ENCODE measurements at regions not wholly inside any gene's neighbourhood (a gene's known extent, or its start where the extent isn't known, plus 50 kb on each side); places are given as distances from the start of the nearest gene placed in this dataset.
A peak's percentile ranks its signal among the peaks of the same experiment; 100 is the strongest.

DNA sequence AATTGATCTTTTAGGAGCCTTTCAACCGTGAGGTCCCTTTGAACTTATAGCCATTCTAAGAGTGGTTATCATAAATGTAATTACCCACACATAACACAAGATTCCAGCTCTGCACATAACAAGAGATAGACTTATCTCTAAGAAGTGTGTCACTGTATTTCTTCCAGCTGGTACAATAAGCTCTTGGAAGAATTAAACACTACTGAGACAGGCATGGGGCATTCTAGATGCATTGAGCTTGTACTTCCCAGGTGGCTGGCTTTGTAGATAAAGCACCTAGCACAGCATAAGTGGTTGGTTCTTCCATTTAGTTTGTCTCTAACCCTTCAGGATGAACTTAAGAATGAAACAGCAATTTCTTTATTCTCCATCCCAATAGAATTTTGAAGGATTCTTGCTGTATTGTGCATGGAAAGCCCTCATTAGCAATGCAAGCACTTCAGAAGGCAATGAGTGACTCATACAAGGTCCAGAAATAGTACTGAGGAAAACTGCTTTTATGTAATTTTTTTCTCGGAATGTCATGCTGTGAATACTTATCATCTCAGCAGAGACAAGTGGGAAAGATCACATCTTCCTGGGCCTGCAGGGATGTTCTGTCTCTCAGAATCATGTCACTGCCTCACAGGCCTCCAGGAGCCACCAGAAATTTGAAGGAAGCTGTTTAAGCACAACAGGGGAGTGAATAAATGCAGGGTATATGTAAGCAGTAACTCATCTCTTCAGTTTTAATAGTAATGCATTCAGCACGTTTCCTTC is 91.1 kb upstream of the CD180 start:
- Histone ChIP-seq H3K27ac (ENCODE audit: poor library complexity, severe bottlenecking) (no peak overlapping the region), H3K4me3 (ENCODE audit: severe bottlenecking) (no peak overlapping the region), H3K4me1 (ENCODE audit: insufficient read depth, poor library complexity, severe bottlenecking) (peaks cover 5% of the 10 kb centered on the region), H3K36me3 (ENCODE audit: low read depth) (no peaks in the 10 kb centered on the region), H3K9me3 (ENCODE audit: severe bottlenecking) (no peaks in the 10 kb centered on the region), H3K27me3 (ENCODE audit: insufficient read depth, poor library complexity, severe bottlenecking) (no peaks in the 10 kb centered on the region)
- DNase-seq (ENCODE audit: low spot score) (no peak), ATAC-seq (ENCODE audit: low read depth) (peak; percentile 59; the same call in 2 of the 3 replicates)
- TF ChIP-seq, protein P1, sequence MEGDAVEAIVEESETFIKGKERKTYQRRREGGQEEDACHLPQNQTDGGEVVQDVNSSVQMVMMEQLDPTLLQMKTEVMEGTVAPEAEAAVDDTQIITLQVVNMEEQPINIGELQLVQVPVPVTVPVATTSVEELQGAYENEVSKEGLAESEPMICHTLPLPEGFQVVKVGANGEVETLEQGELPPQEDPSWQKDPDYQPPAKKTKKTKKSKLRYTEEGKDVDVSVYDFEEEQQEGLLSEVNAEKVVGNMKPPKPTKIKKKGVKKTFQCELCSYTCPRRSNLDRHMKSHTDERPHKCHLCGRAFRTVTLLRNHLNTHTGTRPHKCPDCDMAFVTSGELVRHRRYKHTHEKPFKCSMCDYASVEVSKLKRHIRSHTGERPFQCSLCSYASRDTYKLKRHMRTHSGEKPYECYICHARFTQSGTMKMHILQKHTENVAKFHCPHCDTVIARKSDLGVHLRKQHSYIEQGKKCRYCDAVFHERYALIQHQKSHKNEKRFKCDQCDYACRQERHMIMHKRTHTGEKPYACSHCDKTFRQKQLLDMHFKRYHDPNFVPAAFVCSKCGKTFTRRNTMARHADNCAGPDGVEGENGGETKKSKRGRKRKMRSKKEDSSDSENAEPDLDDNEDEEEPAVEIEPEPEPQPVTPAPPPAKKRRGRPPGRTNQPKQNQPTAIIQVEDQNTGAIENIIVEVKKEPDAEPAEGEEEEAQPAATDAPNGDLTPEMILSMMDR (IDR thresholded peaks at IDR 0.05; ENCODE audit: poor library complexity, severe bottlenecking): no peak

GRCh38 chr5:67286006-67286405 is 89.4 kb upstream of the CD180 start:
- no peaks in the 10 kb centered on the region for H3K9me3 ChIP-seq (ENCODE audit: severe bottlenecking)
- no peak for ATAC-seq (ENCODE audit: low read depth)
- H3K27ac ChIP-seq (ENCODE audit: poor library complexity, severe bottlenecking): no peak overlapping the region
- H3K27me3 ChIP-seq (ENCODE audit: insufficient read depth, poor library complexity, severe bottlenecking): no peaks in the 10 kb centered on the region
- TF ChIP-seq, protein P1 (IDR thresholded peaks at IDR 0.05; ENCODE audit: poor library complexity, severe bottlenecking): no peak
- DNase-seq (ENCODE audit: low spot score): no peak
- no peak overlapping the region for H3K4me3 ChIP-seq (ENCODE audit: severe bottlenecking)
- no peaks in the 10 kb centered on the region for H3K36me3 ChIP-seq (ENCODE audit: low read depth)
- H3K4me1 ChIP-seq (ENCODE audit: insufficient read depth, poor library complexity, severe bottlenecking): peaks cover 5% of the 10 kb centered on the region

DNA sequence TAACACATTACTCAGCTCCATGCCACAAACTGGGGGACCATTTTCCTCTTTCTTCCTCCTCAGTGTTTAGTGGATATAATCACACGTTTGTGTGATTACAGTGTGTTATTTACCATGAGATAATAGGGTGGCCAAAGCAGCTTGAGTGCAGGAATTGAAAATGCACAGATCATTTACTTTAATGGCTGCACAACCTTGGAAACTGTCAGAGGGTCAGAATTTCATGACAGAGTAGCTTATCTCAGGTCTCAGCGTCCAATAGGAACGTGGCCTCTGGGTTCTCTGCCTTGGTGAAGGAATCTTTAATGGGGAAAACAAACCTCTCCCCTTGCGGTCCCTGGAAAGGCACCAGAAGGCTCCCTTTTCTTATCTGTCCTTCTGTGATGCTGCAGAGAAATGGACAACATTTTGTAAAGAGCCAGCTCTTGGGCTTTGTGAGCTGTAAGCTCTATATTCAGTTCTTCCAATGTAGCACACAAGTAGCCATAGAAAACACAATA is 87.4 kb upstream of the CD180 start:
- H3K36me3 ChIP-seq (ENCODE audit: low read depth): no peaks in the 10 kb centered on the region
- peaks cover 5% of the 10 kb centered on the region for H3K4me1 ChIP-seq (ENCODE audit: insufficient read depth, poor library complexity, severe bottlenecking)
- TF ChIP-seq, protein P1 (IDR thresholded peaks at IDR 0.05; ENCODE audit: poor library complexity, severe bottlenecking): no peak
- no peak overlapping the region for H3K4me3 ChIP-seq (ENCODE audit: severe bottlenecking)
- H3K9me3 ChIP-seq (ENCODE audit: severe bottlenecking): no peaks in the 10 kb centered on the region
- ATAC-seq (ENCODE audit: low read depth) (no peak), DNase-seq (ENCODE audit: low spot score) (no peak)
- H3K27me3 ChIP-seq (ENCODE audit: insufficient read depth, poor library complexity, severe bottlenecking): no peaks in the 10 kb centered on the region
- no peak overlapping the region for H3K27ac ChIP-seq (ENCODE audit: poor library complexity, severe bottlenecking)

GRCh38 chr5:67283275-67283987 is 86.8 kb upstream of the CD180 start:
- H3K4me1 ChIP-seq (ENCODE audit: insufficient read depth, poor library complexity, severe bottlenecking): peaks cover 5% of the 10 kb centered on the region
- H3K27ac ChIP-seq (ENCODE audit: poor library complexity, severe bottlenecking): no peak overlapping the region
- no peaks in the 10 kb centered on the region for H3K36me3 ChIP-seq (ENCODE audit: low read depth)
- ATAC-seq (ENCODE audit: low read depth): peak; percentile 12; the same call in 1 of the 3 replicates
- H3K9me3 ChIP-seq (ENCODE audit: severe bottlenecking): peaks cover 2% of the 10 kb centered on the region
- TF ChIP-seq, protein P1 (IDR thresholded peaks at IDR 0.05; ENCODE audit: poor library complexity, severe bottlenecking): no peak
- no peak overlapping the region for H3K4me3 ChIP-seq (ENCODE audit: severe bottlenecking)
- DNase-seq (ENCODE audit: low spot score): no peak
- H3K27me3 ChIP-seq (ENCODE audit: insufficient read depth, poor library complexity, severe bottlenecking): no peaks in the 10 kb centered on the region

Measured in RWPE2 (cell line).